Osteocyte (in vitro differentiated cells): ENCODE measurements at regions not wholly inside any gene's neighbourhood (a gene's known extent, or its start where the extent isn't known, plus 50 kb on each side); places are given as distances from the start of the nearest gene placed in this dataset.

Experiments used
- DNase-seq: peaks from one replicate; pipeline ENCODE4 v3.0.0; 2021; ENCODE audit warnings: mixed read lengths; ENCODE audit not compliant: unreplicated experiment; ENCODE audit errors: extremely low spot score
- H3K27ac Mint-ChIP-seq: one replicate; pipeline ENCODE4 v1.8.0; 2021; ENCODE audit warnings: mild to moderate bottlenecking, mixed read lengths; ENCODE audit not compliant: unreplicated experiment
- H3K27me3 Mint-ChIP-seq: one replicate; pipeline ENCODE4 v1.8.0; 2021; ENCODE audit warnings: mixed read lengths; ENCODE audit not compliant: unreplicated experiment
- H3K36me3 Mint-ChIP-seq: one replicate; pipeline ENCODE4 v1.8.0; 2021; ENCODE audit warnings: mixed read lengths; ENCODE audit not compliant: unreplicated experiment
- H3K4me1 Mint-ChIP-seq: one replicate; pipeline ENCODE4 v1.8.0; 2021; ENCODE audit warnings: mixed read lengths; ENCODE audit not compliant: unreplicated experiment
- H3K4me3 Mint-ChIP-seq: one replicate; pipeline ENCODE4 v1.8.0; 2021; ENCODE audit warnings: mild to moderate bottlenecking, moderate library complexity, mixed read lengths; ENCODE audit not compliant: unreplicated experiment
- H3K9me3 Mint-ChIP-seq: one replicate; pipeline ENCODE4 v1.8.0; 2021; ENCODE audit warnings: mixed read lengths; ENCODE audit not compliant: unreplicated experiment
- CTCF ChIP-seq: fragments of 200-600 bp; sonication (generic); IDR thresholded peaks from 2 replicates; pipeline ENCODE4 v1.5.0; 2021; ENCODE audit warnings: antibody characterized with exemption, mild to moderate bottlenecking, moderate library complexity

- no peak overlapping the region for H3K27ac Mint-ChIP-seq
- no peak for TF ChIP-seq CTCF
- no peaks in the 10 kb centered on the region for H3K36me3 Mint-ChIP-seq
- no peaks in the 10 kb centered on the region for H3K4me1 Mint-ChIP-seq
- no peak overlapping the region for H3K4me3 Mint-ChIP-seq
- H3K27me3 Mint-ChIP-seq: peaks cover 19% of the 10 kb centered on the region
- H3K9me3 Mint-ChIP-seq: no peaks in the 10 kb centered on the region
- no peak for DNase-seq
Observed at GRCh38 chr2:219878516-219878915, 251.1 kb downstream of the SLC4A3 start.

- DNase-seq: no peak
- TF ChIP-seq CTCF: no peak
- H3K27ac Mint-ChIP-seq: no peak overlapping the region
- no peak overlapping the region for H3K4me3 Mint-ChIP-seq
- peaks cover 21% of the 10 kb centered on the region for H3K27me3 Mint-ChIP-seq
- no peaks in the 10 kb centered on the region for H3K4me1 Mint-ChIP-seq
- H3K36me3 Mint-ChIP-seq: no peaks in the 10 kb centered on the region
- no peaks in the 10 kb centered on the region for H3K9me3 Mint-ChIP-seq
Observed at GRCh38 chr2:219881851-219882250, 254.4 kb downstream of the SLC4A3 start.

GRCh38 chr2:219886615-219887014 lies 259.2 kb downstream of the SLC4A3 start:
- no peaks in the 10 kb centered on the region for H3K9me3 Mint-ChIP-seq
- no peak for DNase-seq
- no peaks in the 10 kb centered on the region for H3K36me3 Mint-ChIP-seq
- H3K4me3 Mint-ChIP-seq: no peak overlapping the region
- H3K27ac Mint-ChIP-seq: no peak overlapping the region
- peak; percentile 37 for TF ChIP-seq CTCF
- peaks cover 4% of the 10 kb centered on the region for H3K27me3 Mint-ChIP-seq
- H3K4me1 Mint-ChIP-seq: no peaks in the 10 kb centered on the region

GRCh38 chr2:219887870-219888269 lies 260.4 kb downstream of the SLC4A3 start:
- no peaks in the 10 kb centered on the region for H3K9me3 Mint-ChIP-seq
- no peak for TF ChIP-seq CTCF
- H3K4me3 Mint-ChIP-seq: no peak overlapping the region
- no peaks in the 10 kb centered on the region for H3K4me1 Mint-ChIP-seq
- no peak overlapping the region for H3K27ac Mint-ChIP-seq
- DNase-seq: no peak
- H3K27me3 Mint-ChIP-seq: peaks cover 2% of the 10 kb centered on the region
- no peaks in the 10 kb centered on the region for H3K36me3 Mint-ChIP-seq

GRCh38 chr2:219893541-219893940 lies 266.1 kb downstream of the SLC4A3 start:
- H3K36me3 Mint-ChIP-seq: no peaks in the 10 kb centered on the region
- no peak overlapping the region for H3K4me3 Mint-ChIP-seq
- no peaks in the 10 kb centered on the region for H3K9me3 Mint-ChIP-seq
- H3K27me3 Mint-ChIP-seq: no peaks in the 10 kb centered on the region
- peaks cover 2% of the 10 kb centered on the region for H3K4me1 Mint-ChIP-seq
- no peak overlapping the region for H3K27ac Mint-ChIP-seq
- TF ChIP-seq CTCF: no peak
- DNase-seq: no peak
